ENCODE measurements at regions not wholly inside any gene's neighbourhood (a gene's known extent, or its start where the extent isn't known, plus 50 kb on each side); places are given as distances from the start of the nearest gene placed in this dataset.

DNA sequence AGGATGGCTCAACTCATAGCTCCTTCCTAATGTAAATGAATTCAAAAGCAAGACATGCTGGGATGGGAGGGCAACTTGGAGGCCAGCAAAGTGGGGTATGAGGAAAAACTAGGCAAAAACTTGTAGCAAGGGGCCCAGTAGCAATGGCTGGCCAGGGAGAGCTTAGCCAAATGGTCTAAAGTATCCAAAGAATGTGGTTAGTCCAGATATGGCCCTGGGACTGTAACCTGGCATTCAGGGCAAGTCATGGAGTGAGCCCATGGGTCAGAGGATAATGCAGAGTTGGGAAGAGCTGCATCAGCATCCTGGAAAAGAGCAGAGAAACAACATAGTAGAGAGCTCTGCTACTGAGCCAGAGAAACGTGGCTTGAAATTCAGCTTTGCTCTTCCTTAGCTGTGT, 191.7 kb downstream of the SUCLA2 start:
- no peak for TF ChIP-seq POLR2A (IDR thresholded peaks at IDR 0.05)
- TF ChIP-seq, protein P1, sequence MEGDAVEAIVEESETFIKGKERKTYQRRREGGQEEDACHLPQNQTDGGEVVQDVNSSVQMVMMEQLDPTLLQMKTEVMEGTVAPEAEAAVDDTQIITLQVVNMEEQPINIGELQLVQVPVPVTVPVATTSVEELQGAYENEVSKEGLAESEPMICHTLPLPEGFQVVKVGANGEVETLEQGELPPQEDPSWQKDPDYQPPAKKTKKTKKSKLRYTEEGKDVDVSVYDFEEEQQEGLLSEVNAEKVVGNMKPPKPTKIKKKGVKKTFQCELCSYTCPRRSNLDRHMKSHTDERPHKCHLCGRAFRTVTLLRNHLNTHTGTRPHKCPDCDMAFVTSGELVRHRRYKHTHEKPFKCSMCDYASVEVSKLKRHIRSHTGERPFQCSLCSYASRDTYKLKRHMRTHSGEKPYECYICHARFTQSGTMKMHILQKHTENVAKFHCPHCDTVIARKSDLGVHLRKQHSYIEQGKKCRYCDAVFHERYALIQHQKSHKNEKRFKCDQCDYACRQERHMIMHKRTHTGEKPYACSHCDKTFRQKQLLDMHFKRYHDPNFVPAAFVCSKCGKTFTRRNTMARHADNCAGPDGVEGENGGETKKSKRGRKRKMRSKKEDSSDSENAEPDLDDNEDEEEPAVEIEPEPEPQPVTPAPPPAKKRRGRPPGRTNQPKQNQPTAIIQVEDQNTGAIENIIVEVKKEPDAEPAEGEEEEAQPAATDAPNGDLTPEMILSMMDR (IDR thresholded peaks at IDR 0.05), result no peak
